Kidney epithelial cell (primary cell): ENCODE measurements at regions not wholly inside any gene's neighbourhood (a gene's known extent, or its start where the extent isn't known, plus 50 kb on each side); places are given as distances from the start of the nearest gene placed in this dataset.

ENCODE experiments used
- DNase-seq: peaks from one replicate; pipeline ENCODE4 v3.0.0-alpha.2; 2010; ENCODE audit warnings: low read depth
- H3K27me3 ChIP-seq: 2 replicates; pipeline ENCODE4 v1.6.0; 2011; ENCODE audit warnings: low read length; ENCODE audit not compliant: control insufficient read depth, insufficient read depth
- H3K36me3 ChIP-seq: 2 replicates; pipeline ENCODE4 v1.5.1; 2011; ENCODE audit warnings: low read length; ENCODE audit not compliant: control insufficient read depth, insufficient read depth
- H3K4me3 ChIP-seq: 2 replicates; pipeline ENCODE4 v1.5.1; 2011; ENCODE audit warnings: low read depth, mild to moderate bottlenecking, control low read depth, low read length
- TF ChIP-seq, protein P1 (sequence below): IDR thresholded peaks from 2 replicates; pipeline ENCODE4 v1.5.1; 2011; ENCODE audit warnings: mild to moderate bottlenecking, moderate library complexity, low read length, control low read depth, inconsistent platforms; ENCODE audit not compliant: insufficient read depth, poor library complexity, severe bottlenecking

- TF ChIP-seq, protein P1, sequence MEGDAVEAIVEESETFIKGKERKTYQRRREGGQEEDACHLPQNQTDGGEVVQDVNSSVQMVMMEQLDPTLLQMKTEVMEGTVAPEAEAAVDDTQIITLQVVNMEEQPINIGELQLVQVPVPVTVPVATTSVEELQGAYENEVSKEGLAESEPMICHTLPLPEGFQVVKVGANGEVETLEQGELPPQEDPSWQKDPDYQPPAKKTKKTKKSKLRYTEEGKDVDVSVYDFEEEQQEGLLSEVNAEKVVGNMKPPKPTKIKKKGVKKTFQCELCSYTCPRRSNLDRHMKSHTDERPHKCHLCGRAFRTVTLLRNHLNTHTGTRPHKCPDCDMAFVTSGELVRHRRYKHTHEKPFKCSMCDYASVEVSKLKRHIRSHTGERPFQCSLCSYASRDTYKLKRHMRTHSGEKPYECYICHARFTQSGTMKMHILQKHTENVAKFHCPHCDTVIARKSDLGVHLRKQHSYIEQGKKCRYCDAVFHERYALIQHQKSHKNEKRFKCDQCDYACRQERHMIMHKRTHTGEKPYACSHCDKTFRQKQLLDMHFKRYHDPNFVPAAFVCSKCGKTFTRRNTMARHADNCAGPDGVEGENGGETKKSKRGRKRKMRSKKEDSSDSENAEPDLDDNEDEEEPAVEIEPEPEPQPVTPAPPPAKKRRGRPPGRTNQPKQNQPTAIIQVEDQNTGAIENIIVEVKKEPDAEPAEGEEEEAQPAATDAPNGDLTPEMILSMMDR = no peak
- Histone ChIP-seq H3K27me3 (no peaks in the 10 kb centered on the region), H3K4me3 (no peak overlapping the region), H3K36me3 (no peaks in the 10 kb centered on the region)
- no peak for DNase-seq
Measured at GRCh38 chr9:20078246-20078645, 289.4 kb upstream of the SLC24A2 start.

- Histone ChIP-seq H3K36me3 (no peaks in the 10 kb centered on the region), H3K27me3 (no peaks in the 10 kb centered on the region), H3K4me3 (no peak overlapping the region)
- DNase-seq = no peak
- TF ChIP-seq, protein P1 = no peak
Measured at GRCh38 chr9:20074291-20074690, 285.5 kb upstream of the SLC24A2 start.

DNA sequence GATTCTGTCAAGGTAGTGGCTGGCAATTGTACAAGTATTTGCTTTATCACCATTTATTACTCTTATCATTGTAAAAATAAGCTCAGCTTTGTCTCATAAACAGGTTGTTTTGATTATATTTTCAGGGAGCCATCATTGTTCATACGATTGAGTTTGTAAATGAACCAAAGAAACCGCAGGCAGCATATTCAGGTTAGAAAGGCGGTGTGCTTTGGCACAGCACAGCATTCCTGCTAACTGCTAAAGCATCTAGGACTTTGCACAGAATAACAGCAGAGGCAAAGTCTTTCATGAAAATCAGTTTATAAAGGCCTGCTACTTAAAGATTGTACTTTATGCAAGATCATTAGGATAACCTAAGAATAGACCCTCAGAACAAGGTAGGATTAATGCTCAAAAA is 281.5 kb upstream of the SLC24A2 start:
- Histone ChIP-seq H3K4me3 (no peak overlapping the region), H3K36me3 (no peaks in the 10 kb centered on the region), H3K27me3 (no peaks in the 10 kb centered on the region)
- no peak for DNase-seq
- TF ChIP-seq, protein P1 = no peak

GRCh38 chr9:20065796-20066700 is 277.2 kb upstream of the SLC24A2 start:
- H3K27me3 ChIP-seq = no peaks in the 10 kb centered on the region
- TF ChIP-seq, protein P1 = no peak
- H3K4me3 ChIP-seq = no peak overlapping the region
- no peaks in the 10 kb centered on the region for H3K36me3 ChIP-seq
- no peak for DNase-seq

- DNase-seq = no peak
Measured at GRCh38 chr9:20065046-20065445, 276.2 kb upstream of the SLC24A2 start.

More at GRCh38 chr9:20065046-20065445, 276.2 kb upstream of the SLC24A2 start:
- TF ChIP-seq, protein P1 = no peak
- Histone ChIP-seq H3K4me3 (no peak overlapping the region), H3K27me3 (no peaks in the 10 kb centered on the region), H3K36me3 (no peaks in the 10 kb centered on the region)
